PC-9 (cell line): ENCODE measurements at regions not wholly inside any gene's neighbourhood (a gene's known extent, or its start where the extent isn't known, plus 50 kb on each side); places are given as distances from the start of the nearest gene placed in this dataset.

Experiments
- BruUV-seq: library from RNA; stranded (reverse); fragments of 400-500 nt; replicated peaks from 2 replicates; lab custom pipeline; 2021; lab: Mats Ljungman, UMichigan
- CTCF ChIA-PET: fragments of 300-600 bp; sonication (Branson Sonifier 250); formaldehyde crosslinking; loops from one replicate; lab custom pipeline; 2022; ENCODE audit warnings: antibody characterized with exemption; lab: Charles Lee
- POLR2A ChIA-PET: fragments of 300-600 bp; sonication (Branson Sonifier 250); formaldehyde crosslinking; loops from one replicate; lab custom pipeline; 2022; ENCODE audit warnings: antibody characterized with exemption; ENCODE audit not compliant: unreplicated experiment; lab: Charles Lee
- DNase-seq, 2 experiments: peaks; one replicate each; pipeline versions ENCODE4 v3.0.0 to v3.0.0-alpha.2; 2015 to 2022; ENCODE audit warnings: mixed read lengths in 1 of 2
- H2AFZ ChIP-seq: fragments of 200-600 bp; sonication (generic); 2 replicates; pipeline ENCODE4 v1.8.1; 2017; ENCODE audit warnings: antibody characterized with exemption
- H3F3A ChIP-seq: fragments of 200-600 bp; sonication (generic); 2 replicates; pipeline ENCODE4 v1.8.1; 2017; ENCODE audit warnings: antibody characterized with exemption, mild to moderate bottlenecking, low read depth; ENCODE audit not compliant: insufficient read depth
- H3K27ac ChIP-seq: fragments of 200-600 bp; sonication (generic); 2 replicates; pipeline ENCODE4 v1.6.1; 2016; ENCODE audit warnings: mixed run types
- H3K27me3 ChIP-seq: fragments of 200-600 bp; sonication (generic); 2 replicates; pipeline ENCODE4 v1.6.1; 2016; ENCODE audit warnings: low read depth, mixed run types; ENCODE audit not compliant: insufficient read depth
- H3K36me3 ChIP-seq: fragments of 200-600 bp; sonication (generic); 2 replicates; pipeline ENCODE4 v1.6.1; 2016; ENCODE audit warnings: low read depth, mixed run types
- H3K4me1 ChIP-seq: fragments of 200-600 bp; sonication (generic); replicated peaks from 2 replicates; pipeline ENCODE4 v1.6.1; 2016; ENCODE audit warnings: mixed run types; ENCODE audit not compliant: insufficient read depth
- H3K4me2 ChIP-seq: fragments of 200-600 bp; sonication (generic); 2 replicates; pipeline ENCODE4 v1.6.1; 2017; ENCODE audit warnings: mixed run types
- H3K4me3 ChIP-seq: fragments of 200-600 bp; sonication (generic); 2 replicates; pipeline ENCODE4 v1.6.1; 2016; ENCODE audit warnings: mixed run types
- H3K79me2 ChIP-seq: fragments of 200-600 bp; sonication (generic); 2 replicates; pipeline ENCODE4 v1.6.1; 2017; ENCODE audit warnings: low read depth, mixed run types
- H3K9me2 ChIP-seq: fragments of 200-600 bp; sonication (generic); 2 replicates; pipeline ENCODE4 v1.8.1; 2017; ENCODE audit warnings: mild to moderate bottlenecking; ENCODE audit not compliant: insufficient read depth
- H3K9me3 ChIP-seq: fragments of 200-600 bp; sonication (generic); 2 replicates; pipeline ENCODE4 v1.8.1; 2016; ENCODE audit warnings: low read depth; ENCODE audit not compliant: insufficient read depth
- H4K20me1 ChIP-seq: fragments of 200-600 bp; sonication (generic); 2 replicates; pipeline ENCODE4 v1.8.1; 2017; ENCODE audit not compliant: insufficient read depth
- EZH2 ChIP-seq: fragments of 200-600 bp; sonication (generic); IDR thresholded peaks from 2 replicates; pipeline ENCODE4 v1.8.0; 2017; ENCODE audit warnings: antibody characterized with exemption, low read depth
- intact Hi-C: fragments of 100-400 bp; cut with micrococcal nuclease; formaldehyde crosslinking; loops from one replicate; pipeline ENCODE4 v1.10.0; 2022; ENCODE audit not compliant: unreplicated experiment
- TF ChIP-seq, protein P1 (sequence below): fragments of 200-600 bp; sonication (generic); conservative IDR thresholded peaks from 2 replicates; pipeline ENCODE4 v1.6.1; 2017; ENCODE audit warnings: mixed run types, antibody characterized with exemption, mild to moderate bottlenecking, moderate library complexity

DNA sequence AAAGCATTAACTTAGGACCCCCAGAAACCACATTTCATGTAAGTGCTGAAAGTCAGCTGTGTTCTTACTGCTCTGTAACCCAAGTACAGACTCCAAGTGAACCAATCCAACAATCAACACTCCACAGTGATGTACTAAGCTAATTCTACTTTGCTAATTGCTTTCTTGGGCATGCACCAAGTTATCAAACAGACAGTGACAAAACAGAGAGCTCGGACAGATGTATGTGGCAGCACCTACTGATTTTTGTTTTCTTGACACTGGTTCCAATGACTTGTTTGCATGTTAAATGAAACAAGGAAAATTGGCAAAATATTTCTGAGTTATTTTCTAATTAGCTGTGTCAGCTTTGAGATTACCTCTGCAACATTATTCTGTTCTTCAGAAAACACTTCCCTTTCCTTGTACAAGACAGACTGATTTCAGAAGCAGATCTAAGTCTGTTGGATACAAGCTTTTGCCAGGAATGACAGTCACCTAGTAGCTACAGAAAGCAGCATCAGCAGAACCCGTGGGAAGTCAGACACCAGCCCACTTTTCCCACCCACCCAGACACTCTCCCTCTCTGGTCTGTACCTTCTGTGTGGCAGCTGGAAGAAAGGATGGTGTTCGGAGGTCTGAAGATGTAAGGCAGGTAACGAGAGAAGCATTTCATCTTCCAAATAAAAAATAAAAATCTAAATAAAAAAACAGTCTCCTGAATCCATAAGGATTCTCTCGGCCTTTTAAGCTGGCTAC lies 176.7 kb upstream of the PPP2R2B start:
- H3F3A ChIP-seq: no peaks in the 10 kb centered on the region
- no peaks in the 10 kb centered on the region for H3K36me3 ChIP-seq
- no peaks in the 10 kb centered on the region for H3K27me3 ChIP-seq
- ChIA-PET CTCF (no interaction called here), POLR2A (no interaction called here)
- no peaks in the 10 kb centered on the region for H4K20me1 ChIP-seq
- no peak for DNase-seq
- H3K4me2 ChIP-seq: no peak overlapping the region
- H3K4me1 ChIP-seq: no peaks in the 10 kb centered on the region
- no peak for TF ChIP-seq EZH2
- no peak overlapping the region for H2AFZ ChIP-seq
- H3K79me2 ChIP-seq: no peaks in the 10 kb centered on the region
- H3K27ac ChIP-seq: no peak overlapping the region
- H3K9me3 ChIP-seq: no peaks in the 10 kb centered on the region
- no TSS peak for BruUV-seq
- H3K9me2 ChIP-seq: no peaks in the 10 kb centered on the region
- no peak overlapping the region for H3K4me3 ChIP-seq
- intact Hi-C loops: no loop called here

DNA sequence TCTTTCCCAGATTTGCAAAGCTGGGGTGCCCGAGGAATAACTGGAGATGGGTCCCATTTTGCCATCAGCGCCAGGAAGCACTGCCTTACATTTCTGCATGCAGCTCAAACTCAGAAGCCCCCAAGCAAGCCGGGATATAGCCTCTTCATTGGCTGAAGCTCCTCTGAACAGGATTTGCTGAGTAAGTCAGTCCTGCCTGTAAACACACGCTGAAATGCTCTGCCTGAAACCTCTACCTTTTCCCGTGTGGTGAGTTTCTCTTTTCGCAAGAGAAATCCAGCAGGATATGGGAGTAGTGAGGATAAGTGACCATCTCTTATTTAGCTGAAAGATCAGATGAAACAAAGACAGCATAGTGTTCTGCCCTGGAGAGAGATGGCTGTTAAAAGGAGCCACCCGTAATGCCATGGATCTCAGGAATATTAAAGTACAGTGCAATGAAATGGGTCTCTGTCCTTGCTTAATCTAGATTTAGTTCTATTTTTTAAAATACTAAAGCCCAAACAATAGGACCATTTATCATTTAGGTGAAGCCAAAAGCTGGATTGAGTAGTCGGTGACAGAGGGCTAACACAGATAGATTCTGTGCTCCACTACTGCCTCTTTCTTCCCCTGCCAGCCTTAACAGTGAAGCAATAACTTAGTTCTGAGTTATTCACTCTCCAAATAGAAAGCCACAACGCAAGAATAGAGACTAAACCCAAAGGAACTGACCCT lies 177.5 kb upstream of the PPP2R2B start:
- CTCF ChIA-PET: no interaction called here
- no peak for DNase-seq
- Histone ChIP-seq H3K4me3 (no peak overlapping the region), H3K4me1 (no peaks in the 10 kb centered on the region), H3K27me3 (no peaks in the 10 kb centered on the region), H3K27ac (no peak overlapping the region), H3K36me3 (no peaks in the 10 kb centered on the region), H3K4me2 (no peak overlapping the region), H3F3A (no peaks in the 10 kb centered on the region), H2AFZ (no peak overlapping the region), H3K9me2 (no peaks in the 10 kb centered on the region), H3K79me2 (no peaks in the 10 kb centered on the region), H3K9me3 (no peaks in the 10 kb centered on the region), H4K20me1 (no peaks in the 10 kb centered on the region)
- TF ChIP-seq, protein P1, sequence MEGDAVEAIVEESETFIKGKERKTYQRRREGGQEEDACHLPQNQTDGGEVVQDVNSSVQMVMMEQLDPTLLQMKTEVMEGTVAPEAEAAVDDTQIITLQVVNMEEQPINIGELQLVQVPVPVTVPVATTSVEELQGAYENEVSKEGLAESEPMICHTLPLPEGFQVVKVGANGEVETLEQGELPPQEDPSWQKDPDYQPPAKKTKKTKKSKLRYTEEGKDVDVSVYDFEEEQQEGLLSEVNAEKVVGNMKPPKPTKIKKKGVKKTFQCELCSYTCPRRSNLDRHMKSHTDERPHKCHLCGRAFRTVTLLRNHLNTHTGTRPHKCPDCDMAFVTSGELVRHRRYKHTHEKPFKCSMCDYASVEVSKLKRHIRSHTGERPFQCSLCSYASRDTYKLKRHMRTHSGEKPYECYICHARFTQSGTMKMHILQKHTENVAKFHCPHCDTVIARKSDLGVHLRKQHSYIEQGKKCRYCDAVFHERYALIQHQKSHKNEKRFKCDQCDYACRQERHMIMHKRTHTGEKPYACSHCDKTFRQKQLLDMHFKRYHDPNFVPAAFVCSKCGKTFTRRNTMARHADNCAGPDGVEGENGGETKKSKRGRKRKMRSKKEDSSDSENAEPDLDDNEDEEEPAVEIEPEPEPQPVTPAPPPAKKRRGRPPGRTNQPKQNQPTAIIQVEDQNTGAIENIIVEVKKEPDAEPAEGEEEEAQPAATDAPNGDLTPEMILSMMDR: no peak
- TF ChIP-seq EZH2: no peak
- no TSS peak for BruUV-seq
- intact Hi-C loops: no loop called here
- POLR2A ChIA-PET: no interaction called here

DNA sequence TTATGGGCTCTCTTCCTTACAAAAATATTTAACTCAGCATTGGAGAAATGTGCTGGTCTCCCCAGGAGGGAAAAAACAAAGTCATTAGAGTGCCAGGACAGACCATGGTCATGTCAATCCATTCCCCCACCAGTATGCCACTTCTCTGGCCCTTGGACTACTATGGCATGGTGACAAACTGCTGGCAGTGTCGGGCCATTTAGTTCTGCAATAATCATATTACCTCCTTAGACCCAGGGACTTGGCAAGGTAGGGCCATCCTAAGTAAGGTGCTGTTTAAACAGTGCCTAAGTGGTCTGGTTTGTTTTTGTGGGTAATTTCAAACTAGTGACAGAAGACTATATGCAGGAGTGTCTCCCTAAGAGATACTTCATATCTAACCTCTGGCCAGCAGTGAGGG lies 177.8 kb upstream of the STK32A start:
- Histone ChIP-seq H3K79me2 (no peaks in the 10 kb centered on the region), H3K4me3 (no peak overlapping the region), H4K20me1 (no peaks in the 10 kb centered on the region), H3F3A (no peaks in the 10 kb centered on the region), H3K9me3 (no peaks in the 10 kb centered on the region), H2AFZ (no peak overlapping the region), H3K9me2 (no peaks in the 10 kb centered on the region), H3K27ac (no peak overlapping the region), H3K4me2 (no peak overlapping the region), H3K36me3 (no peaks in the 10 kb centered on the region), H3K27me3 (no peaks in the 10 kb centered on the region), H3K4me1 (no peaks in the 10 kb centered on the region)
- POLR2A ChIA-PET: no interaction called here
- no TSS peak for BruUV-seq
- no peak for DNase-seq
- CTCF ChIA-PET: no interaction called here
- TF ChIP-seq, protein P1: no peak
- no peak for TF ChIP-seq EZH2
- intact Hi-C loops: no loop called here
